ELF-1 (cell line): ENCODE measurements at regions not wholly inside any gene's neighbourhood (a gene's known extent, or its start where the extent isn't known, plus 50 kb on each side); places are given as distances from the start of the nearest gene placed in this dataset.
"Not testable (repeated sequence)": the region's sequence is repeated elsewhere in the genome, so short reads cannot be mapped to it uniquely, and the experiment has no call there.

Experiments used
- DNase-seq: peaks from one replicate; pipeline ENCODE4 v3.0.0-alpha.2; 2016; ENCODE audit warnings: low read depth, low spot score

GRCh38 chrX:118215346-118215745 lies 98.7 kb upstream of the KLHL13 start:
- no peak for DNase-seq

- no peak for DNase-seq
Measured at GRCh38 chrX:118216087-118216486, 99.5 kb upstream of the KLHL13 start.

GRCh38 chrX:118216509-118216908 lies 99.9 kb upstream of the KLHL13 start:
- DNase-seq: no peak

DNA sequence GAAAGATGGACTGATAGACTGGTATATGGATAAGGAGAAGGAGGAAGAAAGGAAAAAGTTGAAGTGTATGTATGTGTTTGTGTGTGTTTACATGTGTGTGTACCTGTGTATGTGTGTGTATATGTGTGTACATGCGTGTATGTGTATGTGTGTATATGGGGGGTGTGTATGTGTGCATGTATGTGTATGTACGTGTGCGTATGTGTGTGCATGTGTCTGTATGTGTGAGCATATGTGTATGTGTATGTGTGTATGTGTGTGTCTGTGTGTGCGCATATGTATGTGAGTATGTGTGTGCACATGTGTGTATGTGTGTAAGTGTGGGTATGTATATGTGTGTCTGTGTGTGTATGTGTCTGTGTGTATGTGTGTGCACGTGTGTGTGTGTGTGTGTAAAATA lies 101.5 kb upstream of the KLHL13 start:
- no peak for DNase-seq

- DNase-seq: no peak
Measured at GRCh38 chrX:118218940-118219339, 102.3 kb upstream of the KLHL13 start.

DNA sequence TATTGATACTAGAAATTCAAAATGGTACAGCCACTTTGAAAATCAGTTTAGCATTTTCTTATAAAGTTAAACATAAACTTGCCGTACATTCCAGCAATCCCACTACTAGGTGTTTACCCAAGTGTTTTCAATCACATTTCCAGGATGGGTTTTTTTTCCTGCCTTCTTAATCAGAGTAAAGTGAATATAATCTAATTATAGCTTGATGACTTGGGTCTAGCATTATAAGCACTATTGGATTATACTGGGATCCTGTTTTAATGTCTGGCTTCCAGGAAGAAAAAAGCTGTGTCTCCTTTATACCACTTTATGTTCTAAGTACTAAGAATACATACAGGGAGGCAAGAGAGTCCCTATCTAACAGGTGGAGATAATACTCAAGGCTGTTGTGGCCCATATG lies 103.3 kb upstream of the KLHL13 start:
- no peak for DNase-seq

DNA sequence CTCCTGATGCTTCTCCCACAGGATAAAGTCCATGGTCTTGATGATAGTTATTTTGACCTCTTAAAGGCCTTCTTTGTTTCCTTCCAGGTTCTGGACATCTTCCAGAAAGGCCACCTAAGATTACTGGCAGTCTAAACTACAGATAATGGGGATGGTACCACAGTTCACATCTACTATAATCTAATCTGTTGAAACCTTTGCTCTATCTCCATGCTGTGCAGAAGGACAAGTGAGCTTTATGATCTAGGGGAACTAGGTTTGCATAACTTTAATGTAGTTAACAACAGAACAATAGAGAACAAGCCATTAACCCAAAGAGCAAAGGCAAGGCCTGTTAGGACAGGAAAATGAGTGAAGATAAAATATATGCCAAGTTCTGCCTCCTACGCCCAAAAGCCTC lies 103.9 kb upstream of the KLHL13 start:
- no peak for DNase-seq

GRCh38 chrX:118221270-118221669 lies 104.7 kb upstream of the KLHL13 start:
- no peak for DNase-seq

DNA sequence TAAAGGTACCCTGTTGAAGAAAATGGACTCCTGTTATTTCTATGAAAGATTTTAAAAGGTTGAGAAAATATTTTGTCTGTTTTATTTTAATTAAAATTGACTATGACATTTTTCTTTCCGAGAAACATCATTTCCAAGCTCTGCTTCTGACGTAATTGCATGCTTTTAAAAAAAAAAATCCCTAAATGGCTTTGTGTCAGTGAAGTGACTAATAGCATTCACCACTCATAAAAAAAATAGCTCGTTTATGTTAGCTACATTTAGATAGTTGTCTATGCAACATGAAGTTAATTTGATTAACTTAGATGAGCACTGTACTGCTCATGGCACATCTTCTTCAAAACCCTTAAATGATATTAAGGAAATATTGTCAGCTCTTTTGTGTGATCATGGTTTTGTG lies 105.1 kb upstream of the KLHL13 start:
- DNase-seq: no peak

DNA sequence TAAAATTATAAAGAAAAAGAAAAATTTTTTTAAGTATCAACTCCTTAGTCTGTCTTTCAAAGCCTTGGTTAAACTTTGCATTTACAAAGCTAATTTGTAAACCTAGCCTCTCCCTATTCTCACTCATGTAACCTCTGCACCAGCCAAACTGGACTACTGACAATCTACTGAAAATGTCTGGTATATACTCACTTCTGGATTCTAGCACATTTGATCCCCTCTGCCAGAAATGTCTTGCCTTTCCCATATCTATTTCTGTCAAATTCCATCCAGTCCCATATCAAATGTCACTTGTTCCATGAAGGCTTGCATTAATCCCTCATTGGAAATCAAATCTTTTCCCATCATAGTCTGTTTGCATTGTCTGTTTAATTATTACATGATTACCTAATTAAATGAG lies 105.8 kb upstream of the KLHL13 start:
- no peak for DNase-seq

DNA sequence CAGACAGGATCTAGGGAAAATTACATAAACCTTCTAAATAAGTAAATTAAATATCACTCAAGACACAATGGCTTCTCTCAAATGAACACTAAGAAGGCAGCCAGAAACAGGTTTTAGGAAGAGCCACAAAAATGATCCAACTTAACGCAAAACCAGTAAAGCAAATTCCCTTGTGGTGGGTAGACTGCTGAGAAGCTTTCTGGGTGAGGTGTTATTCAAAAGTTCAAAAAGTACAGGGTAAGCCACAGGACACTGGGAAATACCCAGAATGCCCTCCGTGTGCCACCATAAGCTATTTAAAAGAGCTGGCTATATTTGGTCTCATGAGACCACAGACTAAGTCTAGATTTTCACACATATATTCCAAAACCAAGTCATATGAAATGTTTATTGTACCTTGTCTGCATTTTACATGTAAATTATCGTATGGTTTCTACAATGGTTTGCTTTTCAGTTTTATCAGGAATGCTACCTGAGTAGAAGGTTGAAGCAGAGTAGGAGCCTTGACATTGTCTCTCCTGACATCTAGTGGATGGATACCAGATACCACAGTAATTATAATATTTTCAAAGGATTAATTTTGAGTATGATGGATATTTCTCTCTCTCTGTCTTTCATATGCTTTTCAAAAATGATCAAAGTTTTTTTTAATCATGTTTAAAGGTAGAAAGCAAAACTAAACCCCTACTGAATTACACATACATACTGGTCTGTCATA lies 109.3 kb upstream of the KLHL13 start:
- no peak for DNase-seq

GRCh38 chrX:118228041-118228440 lies 111.4 kb upstream of the KLHL13 start:
- no peak for DNase-seq

DNA sequence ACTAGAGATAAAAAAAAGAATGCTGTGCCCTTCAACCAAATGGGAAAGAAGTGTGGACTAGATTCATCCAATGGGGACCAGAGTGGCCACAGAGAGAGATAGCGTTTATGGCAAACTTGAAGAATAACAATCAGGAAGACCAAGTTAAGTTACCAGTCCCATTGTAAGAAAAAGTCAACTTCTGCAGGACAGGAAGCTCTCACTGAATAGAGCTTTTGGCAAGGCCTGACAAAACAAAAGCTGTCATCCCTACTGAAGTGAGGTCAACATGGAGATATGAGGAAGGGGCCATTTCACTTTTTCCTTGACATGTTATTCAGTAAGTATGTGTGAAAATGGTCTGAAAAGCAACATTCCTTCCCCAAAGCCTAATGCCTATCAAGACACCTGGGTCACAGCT lies 111.8 kb upstream of the KLHL13 start:
- DNase-seq: no peak

DNA sequence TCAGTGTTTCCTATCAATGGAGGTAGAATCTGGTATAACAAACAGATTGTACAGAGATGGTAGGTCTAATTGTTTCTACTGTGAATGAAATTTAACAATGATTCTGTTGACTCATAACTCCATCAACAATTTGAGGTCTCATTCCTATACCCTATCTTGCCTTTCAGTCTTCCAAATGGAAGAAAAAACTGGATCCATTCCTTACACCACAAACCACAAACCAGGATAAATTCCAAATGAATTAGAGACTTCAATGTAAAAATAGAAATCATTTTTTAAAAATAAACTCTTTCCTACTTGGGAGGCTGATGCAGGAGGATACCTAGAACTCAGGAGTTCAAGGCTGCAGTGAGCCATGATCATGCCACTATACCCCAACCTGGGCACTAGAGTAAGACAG lies 114.4 kb upstream of the WDR44 start:
- no peak for DNase-seq

DNA sequence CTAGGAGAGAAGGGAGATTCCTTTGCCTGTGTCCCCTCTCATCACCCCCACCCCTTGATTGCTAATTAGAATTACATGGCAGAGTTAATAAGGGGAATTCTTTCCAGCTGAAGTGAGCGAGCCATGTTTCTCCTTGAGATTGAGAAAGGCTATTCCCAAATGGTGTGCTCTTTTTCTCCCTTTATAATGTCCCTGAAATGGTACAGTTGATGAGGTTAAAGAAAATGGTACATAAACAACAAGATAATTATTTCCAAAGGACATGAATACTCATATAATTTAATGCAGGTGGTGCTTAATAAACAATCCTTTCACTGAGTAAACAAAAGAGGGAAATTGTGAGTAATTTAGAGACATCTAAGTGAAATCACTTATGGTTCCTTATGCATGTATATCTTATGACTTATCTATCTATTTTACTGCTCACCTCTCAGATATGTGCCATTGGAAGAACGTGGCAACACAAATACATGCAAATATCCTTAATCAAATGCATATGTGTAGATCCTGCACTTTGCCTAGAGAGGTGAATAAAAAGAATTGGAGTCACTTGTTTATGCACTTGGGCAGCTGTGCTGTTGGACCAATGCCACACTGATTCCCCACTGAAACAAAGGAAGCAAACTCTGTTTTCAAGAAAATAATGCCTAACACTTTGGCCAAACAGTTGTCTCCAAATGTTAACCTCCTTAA lies 106.6 kb upstream of the WDR44 start:
- DNase-seq: no peak

GRCh38 chrX:118239913-118240698 lies 105.8 kb upstream of the WDR44 start:
- DNase-seq: no peak

DNA sequence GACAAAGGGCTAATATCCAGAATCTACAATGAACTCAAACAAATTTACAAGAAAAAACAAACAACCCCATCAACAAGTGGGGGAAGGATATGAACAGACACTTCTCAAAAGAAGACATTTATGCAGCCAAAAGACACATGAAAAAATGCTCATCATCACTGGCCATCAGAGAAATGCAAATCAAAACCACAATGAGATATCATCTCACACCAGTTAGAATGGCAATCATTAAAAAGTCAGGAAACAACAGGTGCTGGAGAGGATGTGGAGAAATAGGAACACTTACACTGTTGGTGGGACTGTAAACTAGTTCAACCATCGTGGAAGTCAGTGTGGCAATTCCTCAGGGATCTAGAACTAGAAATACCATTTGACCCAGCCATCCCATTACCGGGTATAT lies 98.9 kb upstream of the WDR44 start:
- not testable (repeated sequence) for DNase-seq

GRCh38 chrX:118249146-118249545 lies 96.8 kb upstream of the WDR44 start:
- DNase-seq: no peak

- DNase-seq: no peak
Measured at GRCh38 chrX:118250445-118250844, 95.5 kb upstream of the WDR44 start.

DNA sequence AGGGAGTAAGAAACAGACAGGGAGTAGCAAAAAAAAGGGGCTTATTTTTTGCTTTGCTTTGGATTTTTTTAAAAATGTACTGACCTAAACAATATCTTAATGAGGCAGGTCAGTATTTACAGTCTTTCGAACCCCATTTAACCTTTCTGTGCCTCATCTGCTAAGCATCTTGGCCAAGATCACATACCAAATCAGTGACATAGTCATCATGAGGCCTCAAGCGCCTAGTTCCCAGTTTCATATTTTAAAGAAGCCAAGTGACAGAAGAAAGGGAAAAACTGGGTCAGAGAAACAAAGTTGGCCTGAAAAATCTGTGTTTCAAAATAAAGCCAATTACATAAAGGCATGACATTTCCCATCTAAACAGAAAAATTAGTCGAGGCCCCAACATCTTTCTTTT lies 94.6 kb upstream of the WDR44 start:
- DNase-seq: no peak

DNA sequence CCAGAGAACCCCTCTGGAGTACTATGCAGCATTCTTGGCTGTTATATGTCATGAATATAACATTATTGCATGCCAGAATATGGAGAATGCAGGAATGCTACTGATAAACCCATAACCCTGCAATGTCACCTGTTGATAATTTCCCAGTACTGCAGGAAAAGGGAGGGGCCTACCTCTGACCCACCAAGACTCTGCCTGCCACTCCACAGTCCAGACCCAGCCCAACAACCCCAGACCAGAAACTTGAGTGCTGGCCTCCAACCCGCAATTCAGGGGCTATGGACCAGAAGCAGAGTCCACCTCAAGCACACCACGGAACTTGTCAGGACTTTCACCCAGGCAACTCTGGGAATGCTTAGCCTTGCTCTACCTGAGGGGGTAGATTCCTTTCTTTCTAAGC lies 92.9 kb upstream of the WDR44 start:
- no peak for DNase-seq

DNA sequence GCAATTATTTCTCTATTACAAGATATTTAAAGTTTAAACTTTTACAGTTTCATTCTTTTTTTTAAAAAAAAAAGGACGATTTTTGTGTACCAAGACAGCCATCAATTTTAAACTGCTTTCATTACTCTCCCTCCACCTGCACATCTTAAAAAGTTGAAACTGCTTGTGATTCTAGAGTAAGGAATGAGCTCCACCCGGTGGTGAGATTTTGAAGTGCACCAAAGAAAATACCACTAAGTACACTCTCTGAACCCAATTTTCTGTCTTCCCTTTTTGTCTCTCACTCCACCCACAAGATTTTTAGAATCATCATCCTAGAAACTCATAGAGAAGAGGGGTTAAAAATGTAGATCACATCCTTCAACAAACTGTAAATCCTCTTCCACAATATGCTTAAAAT lies 91.3 kb upstream of the WDR44 start:
- peak; percentile 62 for DNase-seq

DNA sequence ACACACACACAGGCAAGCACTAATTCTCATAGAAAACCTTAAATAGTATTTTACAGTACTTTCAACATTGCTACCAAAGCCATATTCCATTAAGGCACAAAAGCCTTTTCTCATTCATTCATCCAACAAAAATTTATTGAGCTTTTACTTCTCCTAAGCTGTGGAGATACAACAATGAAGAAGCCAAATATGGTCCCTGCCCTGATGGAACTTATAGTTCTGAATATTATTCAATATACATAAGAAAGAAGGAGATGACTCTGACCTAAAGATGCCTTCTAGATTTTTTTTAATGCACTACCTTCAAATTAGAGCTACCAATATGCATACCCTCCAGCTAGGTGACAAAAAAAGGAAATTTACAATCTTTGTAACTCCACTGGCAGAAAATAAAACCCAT lies 90.0 kb upstream of the WDR44 start:
- DNase-seq: no peak
